Neural progenitor cell (in vitro differentiated cells): ENCODE measurements at regions not wholly inside any gene's neighbourhood (a gene's known extent, or its start where the extent isn't known, plus 50 kb on each side); places are given as distances from the start of the nearest gene placed in this dataset.

Experiments used
- DNase-seq: peaks from one replicate; pipeline ENCODE4 v3.0.0-alpha.2; 2016; ENCODE audit warnings: low spot score
- H2AFZ ChIP-seq: fragments of 200-600 bp; sonication (generic); replicated peaks from 2 replicates; pipeline ENCODE4 v1.6.1; 2016; ENCODE audit warnings: antibody characterized with exemption
- H3F3A ChIP-seq: fragments of 200-600 bp; sonication (generic); 2 replicates; pipeline ENCODE4 v1.6.1; 2016; ENCODE audit warnings: antibody characterized with exemption, low read depth
- H3K27ac ChIP-seq: fragments of 200-600 bp; sonication (generic); 2 replicates; pipeline ENCODE4 v1.5.1; 2016; ENCODE audit warnings: mild to moderate bottlenecking
- H3K27me3 ChIP-seq: fragments of 200-600 bp; sonication (generic); 2 replicates; pipeline ENCODE4 v1.6.1; 2016; ENCODE audit warnings: mild to moderate bottlenecking, moderate library complexity
- H3K36me3 ChIP-seq: fragments of 200-600 bp; sonication (generic); 2 replicates; pipeline ENCODE4 v1.5.1; 2016
- H3K4me1 ChIP-seq: fragments of 200-600 bp; sonication (generic); 2 replicates; pipeline ENCODE4 v1.6.1; 2016; ENCODE audit warnings: mixed run types
- H3K4me2 ChIP-seq: fragments of 200-600 bp; sonication (generic); 2 replicates; pipeline ENCODE4 v1.6.1; 2016
- H3K4me3 ChIP-seq: fragments of 200-600 bp; sonication (generic); 2 replicates; pipeline ENCODE4 v1.5.1; 2016
- H3K79me2 ChIP-seq: fragments of 200-600 bp; sonication (generic); 2 replicates; pipeline ENCODE4 v1.6.1; 2016; ENCODE audit warnings: low read depth
- H3K9ac ChIP-seq: fragments of 200-600 bp; sonication (generic); 2 replicates; pipeline ENCODE4 v1.6.1; 2016
- H3K9me3 ChIP-seq: fragments of 200-600 bp; sonication (generic); 2 replicates; pipeline ENCODE4 v1.5.1; 2016; ENCODE audit warnings: low read depth
- H4K20me1 ChIP-seq: fragments of 200-600 bp; sonication (generic); 2 replicates; pipeline ENCODE4 v1.6.1; 2016; ENCODE audit warnings: low read depth
- H3K27ac Mint-ChIP-seq: 3 replicates; pipeline ENCODE4 v1.8.0; 2021; ENCODE audit warnings: mixed read lengths
- H3K27me3 Mint-ChIP-seq: 2 replicates; pipeline ENCODE4 v1.8.0; 2022; ENCODE audit warnings: low read depth, mild to moderate bottlenecking, inconsistent platforms, moderate library complexity, mixed read lengths; ENCODE audit not compliant: insufficient read depth
- H3K36me3 Mint-ChIP-seq: 3 replicates; pipeline ENCODE4 v1.8.0; 2021; ENCODE audit warnings: mixed read lengths
- H3K4me1 Mint-ChIP-seq: 3 replicates; pipeline ENCODE4 v1.8.0; 2021; ENCODE audit warnings: mixed read lengths
- H3K4me3 Mint-ChIP-seq: 3 replicates; pipeline ENCODE4 v1.8.0; 2021; ENCODE audit warnings: mild to moderate bottlenecking, moderate library complexity, mixed read lengths
- H3K9me3 Mint-ChIP-seq: 3 replicates; pipeline ENCODE4 v1.8.0; 2020; ENCODE audit warnings: mixed read lengths
- CTCF ChIP-seq: fragments of 200-600 bp; sonication (generic); IDR thresholded peaks from 2 replicates; pipeline ENCODE4 v1.5.1; 2017; ENCODE audit warnings: antibody characterized with exemption, mild to moderate bottlenecking
- EZH2 ChIP-seq: fragments of 200-600 bp; sonication (generic); IDR thresholded peaks from 2 replicates; pipeline ENCODE4 v1.6.1; 2017; ENCODE audit warnings: antibody characterized with exemption, mild to moderate bottlenecking, moderate library complexity
- EZH2phosphoT487 ChIP-seq: fragments of 200-600 bp; sonication (generic); IDR thresholded peaks from 2 replicates; pipeline ENCODE4 v1.6.1; 2017; ENCODE audit warnings: antibody characterized with exemption

- no peak overlapping the region for H3K4me2 ChIP-seq
- TF ChIP-seq EZH2 (no peak), EZH2phosphoT487 (no peak), CTCF (no peak)
- no peak overlapping the region for H3K9ac ChIP-seq
- no peaks in the 10 kb centered on the region for H3K9me3 Mint-ChIP-seq
- H3F3A ChIP-seq: no peaks in the 10 kb centered on the region
- H3K4me1 ChIP-seq: no peaks in the 10 kb centered on the region
- no peaks in the 10 kb centered on the region for H3K36me3 ChIP-seq
- H4K20me1 ChIP-seq: no peaks in the 10 kb centered on the region
- H3K27ac ChIP-seq: no peak overlapping the region
- H3K9me3 ChIP-seq: no peaks in the 10 kb centered on the region
- no peak for DNase-seq
- H3K27ac Mint-ChIP-seq: no peak overlapping the region
- no peak overlapping the region for H2AFZ ChIP-seq
- H3K4me3 ChIP-seq: no peak overlapping the region
- H3K4me3 Mint-ChIP-seq: no peak overlapping the region
- no peaks in the 10 kb centered on the region for H3K27me3 ChIP-seq
- H3K79me2 ChIP-seq: no peaks in the 10 kb centered on the region
- H3K4me1 Mint-ChIP-seq: peaks cover 16% of the 10 kb centered on the region
- H3K36me3 Mint-ChIP-seq: no peaks in the 10 kb centered on the region
- H3K27me3 Mint-ChIP-seq: no peaks in the 10 kb centered on the region
Measured at GRCh38 chr2:215503381-215503780, 67.5 kb upstream of the FN1 start.

GRCh38 chr2:215500466-215500865 is 64.6 kb upstream of the FN1 start:
- no peak overlapping the region for H3K27ac Mint-ChIP-seq
- Histone ChIP-seq H4K20me1 (no peaks in the 10 kb centered on the region), H3K9me3 (no peaks in the 10 kb centered on the region), H3K36me3 (no peaks in the 10 kb centered on the region), H3K79me2 (no peaks in the 10 kb centered on the region), H3K4me2 (no peak overlapping the region), H3K4me1 (no peaks in the 10 kb centered on the region), H3K27me3 (no peaks in the 10 kb centered on the region), H3F3A (no peaks in the 10 kb centered on the region), H3K9ac (no peak overlapping the region), H3K27ac (no peak overlapping the region), H2AFZ (no peak overlapping the region), H3K4me3 (no peak overlapping the region)
- H3K4me3 Mint-ChIP-seq: no peak overlapping the region
- peaks cover 4% of the 10 kb centered on the region for H3K9me3 Mint-ChIP-seq
- no peak for DNase-seq
- peaks cover 7% of the 10 kb centered on the region for H3K4me1 Mint-ChIP-seq
- no peaks in the 10 kb centered on the region for H3K27me3 Mint-ChIP-seq
- TF ChIP-seq EZH2phosphoT487 (no peak), EZH2 (no peak), CTCF (no peak)
- H3K36me3 Mint-ChIP-seq: no peaks in the 10 kb centered on the region

- Histone ChIP-seq H4K20me1 (no peaks in the 10 kb centered on the region), H3K36me3 (no peaks in the 10 kb centered on the region), H3K4me3 (no peak overlapping the region), H3K4me1 (no peaks in the 10 kb centered on the region), H3K9ac (no peak overlapping the region), H3K27me3 (no peaks in the 10 kb centered on the region), H3F3A (no peaks in the 10 kb centered on the region), H3K79me2 (no peaks in the 10 kb centered on the region), H3K4me2 (no peak overlapping the region), H3K9me3 (no peaks in the 10 kb centered on the region), H2AFZ (no peak overlapping the region), H3K27ac (no peak overlapping the region)
- H3K27me3 Mint-ChIP-seq: no peaks in the 10 kb centered on the region
- H3K27ac Mint-ChIP-seq: no peak overlapping the region
- no peak overlapping the region for H3K4me3 Mint-ChIP-seq
- H3K36me3 Mint-ChIP-seq: no peaks in the 10 kb centered on the region
- no peak for TF ChIP-seq EZH2phosphoT487
- TF ChIP-seq CTCF: no peak
- TF ChIP-seq EZH2: no peak
- peaks cover 7% of the 10 kb centered on the region for H3K4me1 Mint-ChIP-seq
- H3K9me3 Mint-ChIP-seq: peaks cover 4% of the 10 kb centered on the region
- no peak for DNase-seq
Measured at GRCh38 chr2:215499331-215499730, 63.5 kb upstream of the FN1 start.

GRCh38 chr2:215498431-215498830 is 62.6 kb upstream of the FN1 start:
- no peaks in the 10 kb centered on the region for H4K20me1 ChIP-seq
- H3K4me3 ChIP-seq: no peak overlapping the region
- no peak for DNase-seq
- Mint-ChIP-seq H3K9me3 (peaks cover 4% of the 10 kb centered on the region), H3K4me1 (peaks cover 7% of the 10 kb centered on the region), H3K27ac (no peak overlapping the region), H3K27me3 (no peaks in the 10 kb centered on the region), H3K4me3 (no peak overlapping the region), H3K36me3 (no peaks in the 10 kb centered on the region)
- no peak overlapping the region for H2AFZ ChIP-seq
- H3K4me2 ChIP-seq: no peak overlapping the region
- H3K9me3 ChIP-seq: no peaks in the 10 kb centered on the region
- TF ChIP-seq EZH2: no peak
- no peak for TF ChIP-seq EZH2phosphoT487
- TF ChIP-seq CTCF: no peak
- no peak overlapping the region for H3K9ac ChIP-seq
- H3K27ac ChIP-seq: no peak overlapping the region
- H3K36me3 ChIP-seq: no peaks in the 10 kb centered on the region
- H3F3A ChIP-seq: no peaks in the 10 kb centered on the region
- H3K79me2 ChIP-seq: no peaks in the 10 kb centered on the region
- H3K4me1 ChIP-seq: no peaks in the 10 kb centered on the region
- no peaks in the 10 kb centered on the region for H3K27me3 ChIP-seq
